Rectal smooth muscle tissue (tissue), 1 donor: ENCODE measurements at regions not wholly inside any gene's neighbourhood (a gene's known extent, or its start where the extent isn't known, plus 50 kb on each side); places are given as distances from the start of the nearest gene placed in this dataset.

Experiments
- H3K27ac ChIP-seq: one replicate; pipeline ENCODE4 v1.7.0; 2013; ENCODE audit warnings: low read depth, low read length, inconsistent platforms
- H3K27me3 ChIP-seq: one replicate; pipeline ENCODE4 v1.7.0; 2013; ENCODE audit warnings: low read length; ENCODE audit not compliant: control insufficient read depth, insufficient read depth
- H3K36me3 ChIP-seq: one replicate; pipeline ENCODE4 v1.7.0; 2013; ENCODE audit warnings: low read length; ENCODE audit not compliant: control insufficient read depth, insufficient read depth
- H3K4me1 ChIP-seq: one replicate; pipeline ENCODE4 v1.7.0; 2013; ENCODE audit warnings: low read length; ENCODE audit not compliant: control insufficient read depth, insufficient read depth
- H3K4me3 ChIP-seq: one replicate; pipeline ENCODE4 v1.7.0; 2013; ENCODE audit warnings: low read length
- H3K9ac ChIP-seq: one replicate; pipeline ENCODE4 v1.7.0; 2013; ENCODE audit warnings: low read length

DNA sequence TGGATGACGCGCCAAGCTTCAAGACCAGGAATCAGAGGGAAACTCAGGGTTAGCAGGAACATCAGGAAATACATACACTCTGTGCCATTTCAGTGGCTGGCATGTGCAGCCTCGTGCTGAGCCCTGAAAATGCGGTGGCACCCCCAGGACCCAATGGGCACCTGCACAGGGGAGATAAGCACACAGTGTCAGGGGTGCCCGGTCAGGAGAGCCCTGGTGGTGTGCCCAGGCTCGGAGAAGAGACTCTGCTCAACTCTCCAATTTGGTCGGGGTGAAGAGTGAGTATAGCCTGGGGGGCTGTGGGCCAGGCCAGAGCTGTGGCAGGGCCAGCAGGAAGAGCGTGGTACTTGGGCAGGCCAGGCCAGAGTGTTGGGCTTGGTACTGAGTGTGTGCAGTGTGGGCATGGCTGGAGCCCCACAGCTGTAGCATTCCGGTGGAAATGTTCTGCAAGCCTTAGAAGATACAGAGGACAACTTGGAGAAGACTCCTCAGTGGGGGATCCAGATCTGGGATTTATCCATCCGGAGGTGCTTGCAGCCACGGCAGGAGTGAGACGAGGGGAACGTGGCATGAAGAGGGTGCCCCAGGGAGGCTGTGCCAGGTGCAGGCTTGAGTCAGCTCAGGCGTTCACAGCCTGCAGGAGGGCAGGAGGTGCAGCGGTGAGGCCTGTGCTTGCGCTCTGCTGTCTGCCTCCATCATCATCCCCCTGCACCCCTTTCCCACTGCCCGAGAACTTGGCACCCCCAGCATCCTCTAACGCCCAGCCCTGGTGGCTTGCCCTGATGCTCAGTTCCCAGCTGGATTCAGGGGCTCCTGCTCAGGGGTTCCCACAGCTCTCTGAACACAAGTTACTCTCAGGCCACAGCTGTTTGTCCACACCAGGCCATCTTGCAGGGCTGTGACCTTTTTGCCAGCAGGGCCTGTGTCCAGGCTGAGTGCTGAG, 451.7 kb upstream of the HS6ST1 start:
- no peak overlapping the region for H3K4me3 ChIP-seq
- no peak overlapping the region for H3K27ac ChIP-seq
- H3K36me3 ChIP-seq: no peaks in the 10 kb centered on the region
- no peaks in the 10 kb centered on the region for H3K27me3 ChIP-seq
- H3K9ac ChIP-seq: no peak overlapping the region
- H3K4me1 ChIP-seq: no peaks in the 10 kb centered on the region

DNA sequence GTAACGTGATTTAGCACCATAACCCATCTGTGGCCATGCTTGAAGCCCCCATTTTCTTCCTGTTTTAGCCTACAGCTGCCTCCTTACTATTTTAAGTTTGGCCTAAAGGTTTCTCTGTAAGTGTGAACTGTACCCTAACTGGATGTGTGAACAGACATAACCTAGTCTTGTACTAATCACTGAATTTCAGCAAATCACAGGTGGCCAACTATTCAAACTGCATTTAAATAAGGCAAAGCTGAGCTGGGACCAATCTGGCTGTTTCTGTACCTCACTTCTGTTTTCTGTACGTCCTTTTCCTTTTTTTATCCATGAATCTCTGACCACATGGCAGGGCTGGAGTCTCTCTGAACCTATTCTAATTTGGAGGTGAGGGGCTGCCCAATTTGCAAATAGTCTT, 452.7 kb upstream of the HS6ST1 start:
- no peak overlapping the region for H3K4me3 ChIP-seq
- H3K36me3 ChIP-seq: no peaks in the 10 kb centered on the region
- no peak overlapping the region for H3K27ac ChIP-seq
- no peak overlapping the region for H3K9ac ChIP-seq
- H3K27me3 ChIP-seq: no peaks in the 10 kb centered on the region
- no peaks in the 10 kb centered on the region for H3K4me1 ChIP-seq

DNA sequence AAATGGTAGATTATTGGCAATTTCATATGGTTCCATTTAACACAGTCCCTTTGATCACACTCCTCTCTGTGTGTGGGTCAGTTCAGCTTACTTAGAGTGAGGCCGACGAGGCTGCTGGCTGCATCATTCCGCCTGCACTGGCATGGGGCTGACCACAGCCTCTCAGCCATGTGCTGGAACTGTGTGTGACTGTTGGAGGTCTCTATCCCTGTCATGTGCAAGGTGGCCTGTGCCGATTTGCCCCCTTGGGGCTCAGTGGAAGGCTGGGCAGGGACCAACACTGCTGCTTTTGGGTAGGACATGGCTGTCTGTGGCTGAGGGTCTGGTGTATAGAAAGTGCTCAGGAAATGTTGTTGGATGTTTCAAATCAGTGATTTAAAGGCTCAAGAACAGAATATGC, 454.0 kb upstream of the HS6ST1 start:
- H3K4me1 ChIP-seq: no peaks in the 10 kb centered on the region

DNA sequence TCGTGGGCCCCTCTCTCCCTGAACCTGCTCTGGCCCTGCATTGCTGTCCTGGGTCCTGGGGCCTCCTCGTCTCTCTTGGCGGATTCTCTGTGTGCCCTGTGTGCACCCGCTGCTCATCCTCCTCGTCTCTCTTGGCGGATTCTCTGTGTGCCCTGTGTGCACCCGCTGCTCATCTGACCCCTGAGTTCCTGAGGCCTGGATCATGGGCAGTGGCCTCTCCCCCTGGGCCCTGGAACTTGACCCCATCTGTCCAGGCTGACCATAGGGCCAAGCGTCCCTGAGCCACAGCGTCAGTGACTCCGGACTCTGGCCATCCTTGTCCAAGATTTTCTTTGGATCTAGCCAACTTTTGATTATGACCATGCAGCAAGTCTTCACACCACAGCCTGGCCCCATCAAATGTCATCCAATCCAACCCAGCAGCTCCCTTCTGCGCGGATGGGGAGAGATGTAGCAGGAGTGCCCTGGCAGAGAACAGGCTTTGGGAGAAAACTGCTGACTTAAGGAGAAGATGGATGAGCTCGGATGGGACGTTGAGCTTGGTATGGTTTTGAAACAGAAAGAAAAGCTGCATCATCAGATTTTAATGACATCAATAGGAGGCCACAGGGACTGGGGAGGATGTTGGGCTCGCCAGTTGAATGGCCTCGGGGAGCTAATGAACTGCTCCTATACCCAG, 455.1 kb upstream of the HS6ST1 start:
- H3K4me1 ChIP-seq: no peaks in the 10 kb centered on the region
- no peaks in the 10 kb centered on the region for H3K27me3 ChIP-seq
- no peak overlapping the region for H3K9ac ChIP-seq
- H3K4me3 ChIP-seq: no peak overlapping the region
- H3K27ac ChIP-seq: no peak overlapping the region
- H3K36me3 ChIP-seq: no peaks in the 10 kb centered on the region

More for the DNA sequence above, 454.0 kb upstream of the HS6ST1 start:
- no peak overlapping the region for H3K9ac ChIP-seq
- H3K27ac ChIP-seq: no peak overlapping the region
- H3K36me3 ChIP-seq: no peaks in the 10 kb centered on the region
- H3K27me3 ChIP-seq: no peaks in the 10 kb centered on the region
- no peak overlapping the region for H3K4me3 ChIP-seq

DNA sequence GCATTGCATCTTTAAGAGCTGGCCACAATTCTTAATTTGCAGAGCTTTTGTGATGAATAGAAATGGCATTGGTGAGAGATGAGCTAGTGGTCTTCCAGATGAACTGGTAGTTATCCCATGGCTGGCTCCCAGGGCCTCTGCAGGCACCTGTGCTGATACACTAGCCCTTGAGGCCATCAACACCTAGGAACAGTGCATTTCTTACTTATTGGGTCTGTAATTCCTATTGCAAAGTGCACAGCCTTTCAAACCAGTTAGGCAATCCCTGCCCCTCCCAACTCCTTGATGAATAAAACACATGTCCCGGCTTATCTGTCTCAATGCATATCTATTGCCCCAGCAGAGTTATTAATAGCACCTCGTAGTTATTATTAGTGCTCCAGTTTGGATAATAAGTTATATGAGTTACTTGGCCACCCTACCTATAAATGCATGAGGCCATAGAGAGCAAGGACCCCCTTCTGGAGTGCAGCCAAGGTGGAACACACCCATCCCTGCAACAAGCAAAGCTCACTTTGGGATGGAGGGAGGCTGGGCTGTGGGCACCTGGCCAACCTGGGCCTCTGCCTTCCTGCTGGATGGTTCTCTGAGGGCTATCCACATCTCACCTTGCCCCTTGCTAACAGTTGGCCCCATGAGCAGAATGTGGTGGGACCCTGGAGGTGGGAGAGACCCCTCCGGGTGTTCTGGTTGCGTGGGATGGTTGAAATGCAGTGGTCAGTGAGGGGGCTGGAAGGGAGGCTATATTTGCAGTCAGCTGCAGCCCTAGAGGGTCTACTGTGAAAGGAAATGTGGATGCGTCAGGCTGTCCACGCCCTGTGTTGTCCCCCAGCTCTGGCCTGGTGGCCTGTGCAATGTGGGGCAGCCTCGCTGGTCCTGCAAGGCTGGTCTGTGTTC, 455.9 kb upstream of the HS6ST1 start:
- Histone ChIP-seq H3K27ac (no peak overlapping the region), H3K4me3 (no peak overlapping the region), H3K27me3 (no peaks in the 10 kb centered on the region), H3K9ac (no peak overlapping the region), H3K36me3 (no peaks in the 10 kb centered on the region), H3K4me1 (no peaks in the 10 kb centered on the region)

DNA sequence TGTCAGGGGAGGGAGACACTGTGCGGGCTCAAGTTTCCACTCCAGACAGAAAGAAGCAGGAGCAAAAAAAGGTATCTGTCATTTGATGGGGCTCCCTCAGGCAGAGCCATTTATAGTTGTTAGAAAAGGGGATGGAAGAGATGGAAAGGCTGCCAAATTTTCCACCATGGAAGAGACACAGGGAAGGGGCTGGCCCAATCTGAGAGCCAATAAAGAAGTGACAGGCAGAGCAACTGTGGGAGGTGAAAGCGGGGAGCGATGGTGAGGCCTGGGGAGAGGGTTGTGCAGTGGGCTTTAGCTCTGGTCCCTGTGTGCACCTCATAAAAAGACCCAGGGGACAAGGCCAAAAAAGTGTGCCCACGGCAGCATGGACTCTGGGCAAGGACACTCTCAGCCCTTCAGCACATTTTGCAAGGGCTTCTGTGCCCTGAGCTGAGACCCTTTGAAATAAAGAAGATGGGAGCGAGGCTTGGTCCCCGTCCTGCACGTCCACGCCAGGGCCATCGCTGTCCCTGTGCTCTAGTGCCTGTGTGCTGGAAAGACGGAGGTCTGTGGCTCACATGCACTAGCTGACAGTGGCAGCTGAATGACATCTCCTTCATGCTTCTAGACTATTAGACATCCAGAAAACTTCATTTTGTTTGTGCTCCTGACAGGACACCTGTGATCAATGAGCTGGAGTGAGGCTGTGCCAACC, 456.7 kb upstream of the HS6ST1 start:
- Histone ChIP-seq H3K36me3 (no peaks in the 10 kb centered on the region), H3K9ac (no peak overlapping the region), H3K4me1 (no peaks in the 10 kb centered on the region), H3K4me3 (no peak overlapping the region), H3K27ac (no peak overlapping the region), H3K27me3 (no peaks in the 10 kb centered on the region)

DNA sequence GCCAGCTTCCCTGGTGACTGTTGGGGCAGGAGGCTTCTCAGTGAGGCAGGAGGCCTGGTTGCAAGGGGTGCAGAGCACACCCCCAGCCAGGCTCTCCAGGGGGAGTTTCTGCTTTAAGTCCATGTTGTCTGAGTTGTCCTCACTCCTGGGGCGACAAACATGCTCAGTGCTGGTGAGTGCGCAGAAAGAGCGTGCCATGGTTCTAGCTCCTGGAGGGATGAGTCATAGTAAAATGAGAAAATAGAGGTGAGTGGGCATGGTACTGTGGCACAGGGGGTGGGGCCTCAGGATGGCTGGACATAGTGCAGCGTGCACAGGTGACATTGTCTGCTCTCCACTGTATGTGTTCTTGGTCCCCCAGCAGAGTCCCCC, 457.2 kb upstream of the HS6ST1 start:
- Histone ChIP-seq H3K27me3 (no peaks in the 10 kb centered on the region), H3K27ac (no peak overlapping the region), H3K4me3 (no peak overlapping the region), H3K4me1 (no peaks in the 10 kb centered on the region), H3K36me3 (no peaks in the 10 kb centered on the region), H3K9ac (no peak overlapping the region)

DNA sequence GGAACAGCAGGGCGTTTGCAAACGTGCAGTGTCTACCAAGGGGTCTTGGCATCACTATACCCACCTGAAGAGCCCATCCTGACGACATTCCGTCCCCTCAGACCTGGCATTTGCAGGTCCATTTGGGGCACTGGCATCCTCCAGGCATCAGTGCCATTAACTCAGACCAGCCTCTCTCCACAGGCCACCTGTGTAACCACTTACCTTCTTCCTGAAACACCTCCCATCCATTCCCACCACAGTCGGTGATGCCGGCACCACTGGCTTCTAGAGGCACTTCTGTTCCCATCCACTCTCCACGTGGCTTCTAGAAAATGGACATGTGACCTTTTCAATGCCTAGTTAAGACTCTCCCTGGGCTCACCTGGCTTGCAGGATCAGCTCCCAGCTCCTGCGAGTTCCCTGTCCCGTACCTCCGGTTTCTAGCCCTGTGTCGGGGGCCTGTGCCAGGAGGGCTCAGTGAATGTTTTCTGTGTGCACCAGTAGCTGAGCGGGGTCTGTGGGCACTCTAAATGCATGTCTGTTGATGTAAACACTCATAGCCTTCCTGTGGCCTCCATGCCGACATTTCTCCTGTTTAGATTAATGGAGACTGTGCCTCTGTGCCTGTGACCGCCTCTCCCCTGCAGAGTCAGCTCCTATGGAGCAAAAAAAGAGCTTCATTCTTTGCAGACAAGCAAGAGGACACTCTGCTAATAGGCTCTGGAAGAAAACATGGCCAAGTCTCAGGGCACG, 458.0 kb upstream of the HS6ST1 start:
- Histone ChIP-seq H3K4me3 (no peak overlapping the region), H3K27me3 (no peaks in the 10 kb centered on the region), H3K36me3 (no peaks in the 10 kb centered on the region), H3K4me1 (no peaks in the 10 kb centered on the region), H3K27ac (no peak overlapping the region), H3K9ac (no peak overlapping the region)

DNA sequence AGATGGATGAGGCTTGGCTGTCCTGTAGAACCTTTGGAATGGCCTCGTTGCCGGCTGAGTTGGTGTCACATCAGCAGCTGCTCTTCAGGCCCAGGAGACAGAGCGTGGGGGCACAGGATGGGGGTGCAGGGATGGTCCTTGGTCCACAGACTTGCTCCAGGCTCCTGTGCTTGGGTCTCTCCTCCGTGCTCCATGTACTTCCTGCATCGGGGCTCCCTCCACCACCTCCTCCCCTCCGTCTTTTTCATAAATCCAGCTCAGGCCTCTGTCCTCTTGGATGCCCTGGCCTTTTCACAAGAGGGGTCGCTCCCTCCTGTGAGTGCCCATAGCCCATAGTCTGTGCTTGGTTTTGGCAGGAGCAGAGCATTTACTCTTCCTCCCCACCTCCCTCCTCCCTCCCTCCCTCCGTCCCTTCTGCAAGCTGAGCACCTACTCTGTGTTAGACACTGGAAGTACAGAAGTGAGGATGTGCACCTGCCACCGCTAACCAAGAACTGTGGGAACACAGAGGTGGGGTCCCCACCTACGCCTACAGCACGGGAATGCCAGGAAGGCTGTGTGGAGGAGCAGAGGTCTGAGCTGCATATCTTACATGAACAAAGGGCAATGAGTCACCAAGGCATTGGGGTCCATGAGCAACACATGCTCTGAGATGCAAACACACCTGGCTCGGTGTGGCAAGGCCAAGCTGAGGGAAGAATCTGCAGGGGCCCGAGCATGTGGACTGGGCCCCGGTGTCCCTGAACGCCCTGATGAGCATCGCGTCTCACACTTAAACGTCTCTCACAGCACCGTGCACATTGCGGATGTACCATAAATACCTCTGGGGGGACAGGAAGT, 458.7 kb upstream of the HS6ST1 start:
- Histone ChIP-seq H3K9ac (no peak overlapping the region), H3K4me1 (no peaks in the 10 kb centered on the region), H3K27me3 (no peaks in the 10 kb centered on the region), H3K4me3 (no peak overlapping the region), H3K27ac (no peak overlapping the region), H3K36me3 (no peaks in the 10 kb centered on the region)

DNA sequence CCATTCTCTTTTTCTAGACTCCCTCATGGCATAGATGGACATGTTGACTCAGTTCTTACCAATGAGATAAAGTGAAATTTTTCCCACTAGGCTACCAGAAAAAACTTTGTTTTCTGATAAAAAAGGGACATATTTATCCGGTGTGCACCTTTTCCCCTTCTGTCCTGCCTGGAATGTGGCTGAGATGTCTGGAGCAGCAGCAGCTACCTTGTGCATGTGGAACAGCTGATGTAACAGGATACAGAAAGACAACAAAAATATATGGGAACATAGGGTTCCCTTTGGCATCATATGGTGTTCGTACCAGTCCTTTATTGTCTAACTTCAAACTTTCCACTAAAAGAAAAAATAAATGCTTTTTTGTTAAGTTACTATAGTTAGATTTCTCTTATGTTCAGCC, 460.2 kb upstream of the HS6ST1 start:
- Histone ChIP-seq H3K36me3 (no peaks in the 10 kb centered on the region), H3K4me3 (no peak overlapping the region), H3K27ac (no peak overlapping the region), H3K27me3 (no peaks in the 10 kb centered on the region), H3K9ac (no peak overlapping the region), H3K4me1 (no peaks in the 10 kb centered on the region)
